ENCODE measurements at regions not wholly inside any gene's neighbourhood (a gene's known extent, or its start where the extent isn't known, plus 50 kb on each side); places are given as distances from the start of the nearest gene placed in this dataset.
"Not testable (repeated sequence)": the region's sequence is repeated elsewhere in the genome, so short reads cannot be mapped to it uniquely, and the experiment has no call there.

- DNase-seq, result no peak
Measured at GRCh38 chr14:86944434-86944833, 1048.5 kb downstream of the GALC start.

- no peak for DNase-seq
Measured at GRCh38 chr14:86943391-86944365, 1049.3 kb downstream of the GALC start.

- DNase-seq, result no peak
Measured at GRCh38 chr14:86942936-86943335, 1050.0 kb downstream of the GALC start.

GRCh38 chr14:86940106-86940505, 1052.9 kb downstream of the GALC start:
- no peak for DNase-seq

- no peak for DNase-seq
Measured at GRCh38 chr14:86938320-86938719, 1054.7 kb downstream of the GALC start.

GRCh38 chr14:86936556-86936955, 1056.4 kb downstream of the GALC start:
- DNase-seq, result no peak

GRCh38 chr14:86935241-86935885, 1057.6 kb downstream of the GALC start:
- DNase-seq, result no peak

- DNase-seq, result no peak
Measured at GRCh38 chr14:86933958-86934595, 1058.9 kb downstream of the GALC start.

GRCh38 chr14:86933460-86933859, 1059.5 kb downstream of the GALC start:
- DNase-seq, result no peak

GRCh38 chr14:86915406-86915805, 1077.6 kb downstream of the GALC start:
- DNase-seq, result no peak

- DNase-seq, result no peak
Measured at GRCh38 chr14:86912709-86913108, 1080.3 kb downstream of the GALC start.

- DNase-seq, result no peak
Measured at GRCh38 chr14:86911486-86911885, 1081.5 kb downstream of the GALC start.

GRCh38 chr14:86905386-86905926, 1087.5 kb downstream of the GALC start:
- not testable (repeated sequence) for DNase-seq

- DNase-seq, result no peak
Measured at GRCh38 chr14:86902176-86902950, 1090.6 kb downstream of the GALC start.

- DNase-seq, result no peak
Measured at GRCh38 chr14:86897704-86898513, 1095.1 kb downstream of the GALC start.

GRCh38 chr14:86897224-86897623, 1095.8 kb downstream of the GALC start:
- no peak for DNase-seq

GRCh38 chr14:86896701-86897100, 1096.3 kb downstream of the GALC start:
- no peak for DNase-seq

GRCh38 chr14:86892152-86892956, 1100.6 kb downstream of the GALC start:
- DNase-seq, result no peak

- no peak for DNase-seq
Measured at GRCh38 chr14:86885280-86885679, 1107.7 kb downstream of the GALC start.

GRCh38 chr14:86884498-86884897, 1108.5 kb downstream of the GALC start:
- DNase-seq, result no peak

- no peak for DNase-seq
Measured at GRCh38 chr14:86882818-86883217, 1110.2 kb downstream of the GALC start.

All from CD4-positive, alpha-beta T cell treated with Interferon gamma for 1 hour (primary cell).